ENCODE measurements at regions not wholly inside any gene's neighbourhood (a gene's known extent, or its start where the extent isn't known, plus 50 kb on each side); places are given as distances from the start of the nearest gene placed in this dataset.
A peak's percentile ranks its signal among the peaks of the same experiment; 100 is the strongest.

- DNase-seq: no peak
Measured at GRCh38 chr14:53331247-53331646, 178.1 kb upstream of the DDHD1 start.

- DNase-seq: no peak
Measured at GRCh38 chr14:53330441-53330840, 177.3 kb upstream of the DDHD1 start.

GRCh38 chr14:53328841-53329240 lies 175.7 kb upstream of the DDHD1 start:
- DNase-seq: no peak

GRCh38 chr14:53327716-53328115 lies 174.6 kb upstream of the DDHD1 start:
- DNase-seq: no peak

GRCh38 chr14:53325176-53325806 lies 172.2 kb upstream of the DDHD1 start:
- DNase-seq: peak in 1 of 2 experiments; percentile 4

- no peak for DNase-seq
Measured at GRCh38 chr14:53316504-53316903, 163.4 kb upstream of the DDHD1 start.

- DNase-seq: no peak
Measured at GRCh38 chr14:53310412-53310811, 157.3 kb upstream of the DDHD1 start.

GRCh38 chr14:53306911-53307310 lies 153.8 kb upstream of the DDHD1 start:
- DNase-seq: no peak

GRCh38 chr14:53306267-53306721 lies 153.2 kb upstream of the DDHD1 start:
- peak in 1 of 2 experiments; percentile 62 for DNase-seq

- DNase-seq: no peak
Measured at GRCh38 chr14:53304726-53305381, 151.7 kb upstream of the DDHD1 start.

GRCh38 chr14:53295985-53296582 lies 143.0 kb upstream of the DDHD1 start:
- DNase-seq: peak; percentile 18 to 61

GRCh38 chr14:53295372-53295771 lies 142.2 kb upstream of the DDHD1 start:
- DNase-seq: no peak

- no peak for DNase-seq
Measured at GRCh38 chr14:53286301-53286700, 133.2 kb upstream of the DDHD1 start.

- DNase-seq: no peak
Measured at GRCh38 chr14:53285821-53286220, 132.7 kb upstream of the DDHD1 start.

GRCh38 chr14:53285064-53285463 lies 131.9 kb upstream of the DDHD1 start:
- no peak for DNase-seq

- DNase-seq: no peak
Measured at GRCh38 chr14:53278602-53279506, 125.7 kb upstream of the DDHD1 start.

GRCh38 chr14:53273671-53274072 lies 120.5 kb upstream of the DDHD1 start:
- no peak for DNase-seq

- DNase-seq: no peak
Measured at GRCh38 chr14:53265025-53265424, 111.9 kb upstream of the DDHD1 start.

GRCh38 chr14:53260928-53261327 lies 107.8 kb upstream of the DDHD1 start:
- DNase-seq: no peak

GRCh38 chr14:53260286-53260685 lies 107.2 kb upstream of the DDHD1 start:
- DNase-seq: no peak

GRCh38 chr14:53252141-53252540 lies 99.0 kb upstream of the DDHD1 start:
- no peak for DNase-seq

GRCh38 chr14:53249059-53249458 lies 95.9 kb upstream of the DDHD1 start:
- no peak for DNase-seq
